BJ (cell line): ENCODE measurements at regions not wholly inside any gene's neighbourhood (a gene's known extent, or its start where the extent isn't known, plus 50 kb on each side); places are given as distances from the start of the nearest gene placed in this dataset.

ENCODE experiments used
- CTCF ChIA-PET: fragments of 350-600 bp; formaldehyde crosslinking; extraction: SDS; loops from one replicate; lab custom pipeline; 2021; ENCODE audit warnings: antibody characterized with exemption, inconsistent platforms; lab: Yijun Ruan, JAX
- POLR2A ChIA-PET: fragments of 300-600 bp; sonication (Branson Sonifier 250); formaldehyde crosslinking; extraction: SDS; loops from one replicate; lab custom pipeline; 2021; ENCODE audit warnings: antibody characterized with exemption; lab: Charles Lee
- DNase-seq: peaks from one replicate; pipeline ENCODE4 v3.0.0-alpha.2; 2011; ENCODE audit warnings: low read depth
- H3K27me3 ChIP-seq: 2 replicates; pipeline ENCODE4 v1.6.0; 2011; ENCODE audit warnings: low read length; ENCODE audit not compliant: control insufficient read depth, insufficient read depth
- H3K36me3 ChIP-seq: 2 replicates; pipeline ENCODE4 v1.5.1; 2011; ENCODE audit warnings: low read length; ENCODE audit not compliant: control insufficient read depth, insufficient read depth
- H3K4me3 ChIP-seq: 2 replicates; pipeline ENCODE4 v1.5.1; 2011; ENCODE audit warnings: low read depth, mild to moderate bottlenecking, control low read depth, low read length
- TF ChIP-seq, protein P1 (sequence below): IDR thresholded peaks from 2 replicates; pipeline ENCODE4 v1.5.1; 2011; ENCODE audit warnings: low read depth, mild to moderate bottlenecking, control low read depth, inconsistent platforms, low read length, moderate library complexity; ENCODE audit not compliant: insufficient read depth

- ChIA-PET CTCF (interaction anchor here (1.0 kb wide), 1 partner anchor 11 kb away, joined by 4 read pairs; no protein-coding TSS in a partner anchor), POLR2A (no interaction called here)
- Histone ChIP-seq H3K27me3 (no peaks in the 10 kb centered on the region), H3K36me3 (no peaks in the 10 kb centered on the region), H3K4me3 (no peak overlapping the region)
- DNase-seq, result no peak
- TF ChIP-seq, protein P1, sequence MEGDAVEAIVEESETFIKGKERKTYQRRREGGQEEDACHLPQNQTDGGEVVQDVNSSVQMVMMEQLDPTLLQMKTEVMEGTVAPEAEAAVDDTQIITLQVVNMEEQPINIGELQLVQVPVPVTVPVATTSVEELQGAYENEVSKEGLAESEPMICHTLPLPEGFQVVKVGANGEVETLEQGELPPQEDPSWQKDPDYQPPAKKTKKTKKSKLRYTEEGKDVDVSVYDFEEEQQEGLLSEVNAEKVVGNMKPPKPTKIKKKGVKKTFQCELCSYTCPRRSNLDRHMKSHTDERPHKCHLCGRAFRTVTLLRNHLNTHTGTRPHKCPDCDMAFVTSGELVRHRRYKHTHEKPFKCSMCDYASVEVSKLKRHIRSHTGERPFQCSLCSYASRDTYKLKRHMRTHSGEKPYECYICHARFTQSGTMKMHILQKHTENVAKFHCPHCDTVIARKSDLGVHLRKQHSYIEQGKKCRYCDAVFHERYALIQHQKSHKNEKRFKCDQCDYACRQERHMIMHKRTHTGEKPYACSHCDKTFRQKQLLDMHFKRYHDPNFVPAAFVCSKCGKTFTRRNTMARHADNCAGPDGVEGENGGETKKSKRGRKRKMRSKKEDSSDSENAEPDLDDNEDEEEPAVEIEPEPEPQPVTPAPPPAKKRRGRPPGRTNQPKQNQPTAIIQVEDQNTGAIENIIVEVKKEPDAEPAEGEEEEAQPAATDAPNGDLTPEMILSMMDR, result no peak
Measured at GRCh38 chr9:107566611-107567061, 77.1 kb upstream of the KLF4 start.

DNA sequence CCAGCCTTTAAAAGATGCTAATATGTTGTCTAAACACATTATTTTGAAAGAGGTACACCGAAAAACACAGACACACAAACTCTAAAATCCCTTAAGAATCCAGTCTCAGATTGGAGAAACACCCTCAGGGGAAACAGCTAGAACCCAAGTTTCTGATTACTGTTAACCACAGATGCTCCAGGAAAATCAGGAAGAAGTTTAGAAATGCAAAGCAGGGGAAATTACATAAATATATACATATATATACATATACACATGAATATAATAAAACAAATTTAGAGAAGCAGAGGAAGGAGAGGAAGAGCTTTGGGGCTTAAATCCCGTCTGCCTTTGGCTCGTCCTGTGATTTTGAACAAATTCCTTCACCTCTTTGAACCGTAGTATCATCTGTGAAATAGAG is 73.2 kb upstream of the KLF4 start:
- TF ChIP-seq, protein P1, result no peak
- no peaks in the 10 kb centered on the region for H3K27me3 ChIP-seq
- no peak for DNase-seq
- H3K4me3 ChIP-seq, result no peak overlapping the region
- CTCF ChIA-PET, result no interaction called here
- POLR2A ChIA-PET, result no interaction called here
- no peaks in the 10 kb centered on the region for H3K36me3 ChIP-seq

GRCh38 chr9:107559494-107560086 is 70.0 kb upstream of the KLF4 start:
- Histone ChIP-seq H3K4me3 (no peak overlapping the region), H3K36me3 (no peaks in the 10 kb centered on the region), H3K27me3 (no peaks in the 10 kb centered on the region)
- ChIA-PET CTCF (interaction anchor here (0.7 kb wide), 1 partner anchor 9 kb away, joined by 3 read pairs; no protein-coding TSS in a partner anchor), POLR2A (no interaction called here)
- TF ChIP-seq, protein P1, result no peak
- DNase-seq, result no peak

DNA sequence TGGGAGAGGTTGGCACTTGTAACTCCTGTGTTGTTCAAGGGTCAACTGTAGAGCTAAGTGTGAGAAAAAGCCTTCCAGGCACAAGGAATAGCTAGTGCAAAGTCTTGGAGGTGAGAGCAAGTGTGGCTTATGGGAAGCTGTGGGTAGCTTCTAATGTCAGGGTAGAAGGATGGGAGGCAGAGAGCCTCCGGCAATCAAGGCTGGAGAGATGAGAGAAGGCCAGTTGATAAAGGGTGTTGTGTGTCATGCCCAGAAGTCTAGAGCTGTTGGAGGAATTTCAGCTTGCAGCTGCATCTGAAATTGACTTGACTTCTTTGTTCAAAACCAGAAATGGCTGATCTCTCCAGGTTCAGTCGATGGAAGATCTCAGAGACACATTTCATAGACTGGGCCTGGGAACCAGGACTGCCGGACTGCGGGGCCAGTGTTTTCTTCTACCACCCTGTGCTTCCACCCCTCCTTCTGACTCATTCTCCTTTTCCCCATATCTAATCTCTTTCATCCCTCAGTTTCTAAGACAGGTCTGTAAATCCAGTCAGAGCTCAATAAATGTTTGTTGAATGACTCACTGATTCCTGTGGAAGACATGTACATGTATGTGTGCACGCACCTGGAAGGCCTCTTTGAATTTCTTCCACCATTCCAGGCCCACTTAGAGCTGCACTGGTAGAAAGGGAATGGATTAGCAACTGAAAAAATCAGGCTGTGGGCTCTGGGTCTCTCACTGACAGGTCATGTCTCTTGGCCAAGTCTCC is 67.8 kb upstream of the KLF4 start:
- CTCF ChIA-PET, result no interaction called here
- no peaks in the 10 kb centered on the region for H3K36me3 ChIP-seq
- POLR2A ChIA-PET, result no interaction called here
- TF ChIP-seq, protein P1, result no peak
- no peaks in the 10 kb centered on the region for H3K27me3 ChIP-seq
- H3K4me3 ChIP-seq, result no peak overlapping the region
- DNase-seq, result no peak

DNA sequence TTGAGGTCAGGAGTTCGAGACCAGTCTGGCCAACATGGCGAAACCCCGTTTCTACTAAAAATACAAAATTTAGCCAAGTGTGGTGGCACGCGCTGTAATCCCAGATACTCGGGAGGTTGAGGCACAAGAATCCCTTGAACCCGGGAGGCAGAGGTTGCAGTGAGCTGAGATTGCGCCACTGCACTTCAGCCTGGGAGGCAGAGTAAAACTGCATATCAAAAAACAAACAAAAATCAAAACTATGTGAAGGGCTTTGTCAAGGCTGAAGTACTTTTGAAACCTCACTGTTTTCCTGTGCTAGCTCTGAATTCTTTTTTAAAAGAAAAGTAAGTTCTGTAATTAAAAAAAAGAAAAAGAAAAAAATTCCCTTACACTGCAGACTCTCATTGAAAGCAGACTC is 65.1 kb upstream of the KLF4 start:
- no peaks in the 10 kb centered on the region for H3K36me3 ChIP-seq
- ChIA-PET CTCF (no interaction called here), POLR2A (no interaction called here)
- H3K27me3 ChIP-seq, result no peaks in the 10 kb centered on the region
- DNase-seq, result no peak
- no peak overlapping the region for H3K4me3 ChIP-seq
- TF ChIP-seq, protein P1, result no peak
